Epithelial cell of esophagus (primary cell): ENCODE measurements at regions not wholly inside any gene's neighbourhood (a gene's known extent, or its start where the extent isn't known, plus 50 kb on each side); places are given as distances from the start of the nearest gene placed in this dataset.

Experiments
- DNase-seq: peaks from one replicate; pipeline ENCODE4 v3.0.0; 2010; ENCODE audit warnings: low read depth
- H3K4me3 ChIP-seq: 2 replicates; pipeline ENCODE4 v1.5.1; 2011; ENCODE audit warnings: mild to moderate bottlenecking, low read length, control low read depth
- TF ChIP-seq, protein P1 (sequence below): IDR thresholded peaks from 2 replicates; pipeline ENCODE4 v1.5.1; 2011; ENCODE audit warnings: low read depth, mild to moderate bottlenecking, low read length, control low read depth, inconsistent platforms; ENCODE audit not compliant: insufficient read depth; ENCODE audit errors: missing control alignments

DNA sequence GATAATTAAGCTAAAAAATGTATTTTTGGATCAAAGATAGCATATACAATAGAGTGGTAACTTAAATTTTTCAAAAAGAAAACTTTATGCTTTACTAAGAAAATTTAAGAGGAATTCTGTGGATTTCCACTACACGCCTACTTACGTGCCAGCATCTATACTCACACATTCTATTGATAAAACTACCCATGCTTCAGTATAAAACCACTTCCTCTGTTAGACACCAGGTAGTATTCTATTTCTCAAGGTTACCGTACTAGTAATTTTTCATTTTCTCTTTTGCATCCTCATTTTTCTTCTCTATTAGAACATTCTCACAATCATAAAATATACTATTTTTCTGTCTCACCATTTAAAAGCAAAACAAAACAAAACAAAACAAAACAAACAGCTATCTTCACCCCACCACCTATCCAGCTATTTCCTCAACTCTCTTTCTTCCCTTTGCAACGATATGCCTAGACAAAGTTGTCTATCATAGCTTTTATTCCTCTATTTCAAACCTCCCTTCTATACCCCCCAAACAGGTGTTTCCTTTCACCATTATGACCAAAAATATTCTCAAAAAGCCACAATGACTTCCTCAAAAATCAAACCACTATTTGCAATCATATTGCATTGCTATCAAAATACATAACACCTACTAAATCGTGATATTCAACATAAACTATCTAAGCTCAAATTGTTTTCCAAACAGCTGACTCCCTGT is 1652.0 kb downstream of the MRPL39 start:
- H3K4me3 ChIP-seq, result no peak overlapping the region
- TF ChIP-seq, protein P1, sequence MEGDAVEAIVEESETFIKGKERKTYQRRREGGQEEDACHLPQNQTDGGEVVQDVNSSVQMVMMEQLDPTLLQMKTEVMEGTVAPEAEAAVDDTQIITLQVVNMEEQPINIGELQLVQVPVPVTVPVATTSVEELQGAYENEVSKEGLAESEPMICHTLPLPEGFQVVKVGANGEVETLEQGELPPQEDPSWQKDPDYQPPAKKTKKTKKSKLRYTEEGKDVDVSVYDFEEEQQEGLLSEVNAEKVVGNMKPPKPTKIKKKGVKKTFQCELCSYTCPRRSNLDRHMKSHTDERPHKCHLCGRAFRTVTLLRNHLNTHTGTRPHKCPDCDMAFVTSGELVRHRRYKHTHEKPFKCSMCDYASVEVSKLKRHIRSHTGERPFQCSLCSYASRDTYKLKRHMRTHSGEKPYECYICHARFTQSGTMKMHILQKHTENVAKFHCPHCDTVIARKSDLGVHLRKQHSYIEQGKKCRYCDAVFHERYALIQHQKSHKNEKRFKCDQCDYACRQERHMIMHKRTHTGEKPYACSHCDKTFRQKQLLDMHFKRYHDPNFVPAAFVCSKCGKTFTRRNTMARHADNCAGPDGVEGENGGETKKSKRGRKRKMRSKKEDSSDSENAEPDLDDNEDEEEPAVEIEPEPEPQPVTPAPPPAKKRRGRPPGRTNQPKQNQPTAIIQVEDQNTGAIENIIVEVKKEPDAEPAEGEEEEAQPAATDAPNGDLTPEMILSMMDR, result no peak
- no peak for DNase-seq

DNA sequence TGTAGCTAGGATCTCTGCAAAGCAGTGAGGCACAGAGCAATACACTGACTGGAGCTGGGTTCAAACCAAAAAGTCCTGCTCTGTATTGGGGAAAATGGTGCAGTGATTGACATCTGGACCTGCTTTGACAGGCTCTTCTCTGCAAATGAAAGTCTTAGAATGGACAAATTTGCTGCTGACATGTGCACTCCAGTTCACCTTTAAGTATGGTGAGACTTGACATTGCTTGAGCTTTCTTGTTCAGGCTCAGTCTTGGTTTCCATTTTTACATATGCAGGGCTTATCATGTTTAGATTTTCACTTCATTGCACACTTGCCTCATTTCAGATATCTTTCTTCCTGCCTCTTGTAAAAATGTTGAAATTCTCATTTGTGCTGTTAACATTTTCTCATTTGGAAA is 1655.0 kb downstream of the MRPL39 start:
- DNase-seq, result no peak
- no peak overlapping the region for H3K4me3 ChIP-seq
- TF ChIP-seq, protein P1, result no peak

DNA sequence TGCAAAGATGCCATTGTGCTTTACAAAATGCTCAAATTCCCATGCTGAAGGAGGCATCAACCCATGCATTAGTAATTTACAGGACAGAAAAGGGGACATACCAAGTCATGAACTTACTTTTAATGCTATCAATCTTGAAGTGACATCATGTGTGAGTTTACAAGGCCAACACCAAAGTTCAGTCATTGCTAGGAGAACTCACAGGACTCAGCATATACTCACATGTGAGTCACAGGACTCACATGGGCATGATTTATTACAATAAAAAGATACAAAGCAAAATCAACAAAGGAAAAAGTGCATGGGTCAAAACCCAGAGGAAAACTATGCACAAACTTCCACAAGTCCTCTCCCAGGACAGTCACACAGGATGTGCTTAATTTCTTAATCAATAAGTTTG is 1656.0 kb downstream of the MRPL39 start:
- DNase-seq, result no peak
- TF ChIP-seq, protein P1, result no peak
- no peak overlapping the region for H3K4me3 ChIP-seq

DNA sequence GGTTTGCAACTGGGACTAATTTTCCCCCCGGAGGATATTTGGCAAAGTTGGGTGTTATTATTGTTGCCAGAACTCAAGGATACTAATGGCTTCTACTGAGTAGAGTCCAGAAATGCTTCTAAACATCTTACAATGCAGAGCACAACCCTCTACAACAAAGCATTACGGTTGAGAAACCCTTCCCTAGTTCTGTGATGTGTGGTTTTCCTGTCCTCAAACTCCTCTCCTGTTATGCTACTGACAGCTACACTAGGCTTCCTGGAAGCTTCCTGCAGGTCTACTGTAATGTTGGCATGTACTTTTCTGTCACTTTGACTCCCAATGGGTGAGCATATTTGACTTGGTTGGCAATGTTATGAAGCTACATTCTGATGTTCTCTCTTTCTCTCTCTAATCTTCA is 1656.9 kb downstream of the MRPL39 start:
- no peak for DNase-seq
- TF ChIP-seq, protein P1, result no peak
- H3K4me3 ChIP-seq, result no peak overlapping the region

DNA sequence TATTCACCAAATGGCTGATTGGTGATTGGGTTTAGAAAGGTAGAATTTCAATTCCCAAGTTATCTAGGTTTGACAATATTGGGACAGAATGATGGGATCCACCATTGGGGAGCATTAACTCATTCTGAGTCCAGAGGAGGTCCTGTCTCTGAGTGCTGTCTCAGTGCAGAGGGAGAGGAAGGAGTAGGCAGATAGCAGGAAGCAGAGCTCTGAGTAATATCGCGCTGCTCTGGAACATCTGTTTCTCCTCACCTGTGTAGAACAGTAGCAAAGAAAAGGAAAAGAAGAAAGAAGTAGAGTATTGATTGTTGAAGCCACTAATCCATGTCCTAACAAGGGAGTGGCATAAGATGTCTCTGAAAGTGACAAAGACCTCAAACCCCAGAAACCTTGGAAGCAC is 1657.8 kb downstream of the MRPL39 start:
- DNase-seq, result no peak
- no peak overlapping the region for H3K4me3 ChIP-seq
- TF ChIP-seq, protein P1, result no peak

DNA sequence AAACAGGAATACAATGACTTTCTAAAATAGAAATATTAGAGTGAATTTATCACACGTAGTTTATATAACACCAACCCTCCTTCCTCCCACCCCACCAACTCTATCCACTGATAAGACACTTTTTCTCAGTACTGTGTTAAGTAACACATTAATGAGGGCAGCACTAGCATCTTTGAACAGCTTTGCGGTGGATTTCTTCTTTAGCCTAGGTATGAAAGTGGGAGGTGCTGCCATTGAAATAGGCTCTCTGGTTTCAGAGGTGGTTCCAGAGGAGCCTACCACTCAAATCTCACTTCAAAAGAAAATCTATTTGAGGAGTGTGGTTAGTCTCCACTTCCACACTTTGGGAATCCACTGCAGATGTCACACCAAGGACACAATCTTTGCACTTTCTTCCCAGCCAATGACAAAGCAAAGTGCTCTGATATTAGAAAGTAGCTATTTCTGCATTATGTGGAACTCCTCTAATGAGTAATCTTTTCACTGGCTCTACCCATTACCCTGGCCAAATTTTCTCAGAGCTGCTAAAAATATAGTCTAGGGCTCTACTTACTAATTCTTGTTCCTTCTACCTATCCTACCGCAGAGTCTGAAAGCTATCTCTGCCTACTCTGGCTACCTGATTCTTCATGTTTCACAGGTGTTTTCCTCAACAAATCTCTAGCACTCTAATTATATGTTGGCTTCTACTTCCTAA is 1667.8 kb downstream of the MRPL39 start:
- TF ChIP-seq, protein P1, result no peak
- DNase-seq, result no peak
- H3K4me3 ChIP-seq, result no peak overlapping the region

DNA sequence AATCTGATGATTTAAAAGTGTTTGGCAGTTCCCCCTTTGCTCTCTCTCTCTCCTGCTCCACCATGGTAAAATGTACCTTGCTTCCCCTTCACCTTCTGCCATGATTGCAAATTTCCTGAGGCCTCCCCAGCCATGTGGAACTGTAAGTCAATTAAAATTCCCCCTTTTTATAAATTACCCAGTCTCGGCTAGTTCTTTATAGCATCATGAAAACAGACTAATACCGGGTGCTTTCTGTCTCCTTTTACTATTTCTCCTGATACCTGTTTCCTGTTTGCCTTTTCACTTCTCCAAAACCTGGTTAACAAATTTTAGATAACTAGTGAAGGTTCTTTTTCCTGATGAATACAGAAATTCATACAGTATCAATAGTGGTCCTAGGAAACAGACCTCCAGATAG is 1670.3 kb downstream of the MRPL39 start:
- TF ChIP-seq, protein P1, result no peak
- no peak overlapping the region for H3K4me3 ChIP-seq
- no peak for DNase-seq
